ENCODE measurements at regions not wholly inside any gene's neighbourhood (a gene's known extent, or its start where the extent isn't known, plus 50 kb on each side); places are given as distances from the start of the nearest gene placed in this dataset.

GRCh38 chr11:115820026-115820425 is 315.8 kb upstream of the CADM1 start:
- no peaks in the 10 kb centered on the region for H3K27me3 Mint-ChIP-seq
- H3K4me3 Mint-ChIP-seq: no peak overlapping the region
- peaks cover 0 to 9% (median 7%) of the 10 kb centered on the region in 3 donors for H3K9me3 Mint-ChIP-seq
- H3K36me3 Mint-ChIP-seq: no peaks in the 10 kb centered on the region
- H3K4me1 Mint-ChIP-seq: no peaks in the 10 kb centered on the region
- H3K27ac Mint-ChIP-seq: no peak overlapping the region

GRCh38 chr11:115819014-115819413 is 314.8 kb upstream of the CADM1 start:
- Mint-ChIP-seq H3K27me3 (no peaks in the 10 kb centered on the region), H3K4me3 (no peak overlapping the region)

DNA sequence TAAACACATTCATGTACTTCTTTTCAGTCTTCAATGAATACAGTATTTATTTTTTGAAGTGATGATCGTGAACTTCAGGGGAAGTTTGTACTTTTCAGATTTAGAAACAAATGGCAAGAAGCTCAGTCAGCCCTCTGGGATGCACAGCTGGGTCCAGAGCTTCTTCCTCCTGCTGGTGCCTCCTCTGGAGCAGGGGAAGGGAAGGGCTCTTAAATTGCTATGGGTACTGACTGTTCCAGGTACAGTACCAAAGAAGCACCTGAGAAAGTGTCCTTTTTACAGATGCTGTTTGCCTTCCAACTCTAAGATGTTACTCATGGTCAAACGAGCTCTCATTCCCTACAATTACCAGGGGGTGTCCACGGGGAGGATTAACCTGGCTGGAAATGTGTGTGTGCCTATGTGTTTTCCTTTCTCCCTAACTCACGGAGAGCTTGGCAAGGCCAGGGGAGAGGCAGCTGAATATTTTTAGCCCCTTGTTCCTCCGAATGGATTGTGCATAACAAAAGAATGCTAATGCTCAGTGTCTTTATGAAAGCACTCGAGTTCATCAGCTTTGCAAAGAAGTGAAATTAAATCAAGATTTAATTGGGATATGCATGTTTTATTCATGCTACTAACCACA is 313.7 kb upstream of the CADM1 start:
- Mint-ChIP-seq H3K36me3 (no peaks in the 10 kb centered on the region), H3K4me1 (no peaks in the 10 kb centered on the region), H3K4me3 (no peak overlapping the region), H3K27me3 (peaks cover 2% of the 10 kb centered on the region), H3K27ac (no peak overlapping the region), H3K9me3 (peaks cover 2 to 9% (median 9%) of the 10 kb centered on the region in 3 donors)

More at GRCh38 chr11:115819014-115819413, 314.8 kb upstream of the CADM1 start:
- Mint-ChIP-seq H3K27ac (no peak overlapping the region), H3K9me3 (peaks cover 0 to 9% (median 7%) of the 10 kb centered on the region in 3 donors), H3K4me1 (no peaks in the 10 kb centered on the region), H3K36me3 (no peaks in the 10 kb centered on the region)

DNA sequence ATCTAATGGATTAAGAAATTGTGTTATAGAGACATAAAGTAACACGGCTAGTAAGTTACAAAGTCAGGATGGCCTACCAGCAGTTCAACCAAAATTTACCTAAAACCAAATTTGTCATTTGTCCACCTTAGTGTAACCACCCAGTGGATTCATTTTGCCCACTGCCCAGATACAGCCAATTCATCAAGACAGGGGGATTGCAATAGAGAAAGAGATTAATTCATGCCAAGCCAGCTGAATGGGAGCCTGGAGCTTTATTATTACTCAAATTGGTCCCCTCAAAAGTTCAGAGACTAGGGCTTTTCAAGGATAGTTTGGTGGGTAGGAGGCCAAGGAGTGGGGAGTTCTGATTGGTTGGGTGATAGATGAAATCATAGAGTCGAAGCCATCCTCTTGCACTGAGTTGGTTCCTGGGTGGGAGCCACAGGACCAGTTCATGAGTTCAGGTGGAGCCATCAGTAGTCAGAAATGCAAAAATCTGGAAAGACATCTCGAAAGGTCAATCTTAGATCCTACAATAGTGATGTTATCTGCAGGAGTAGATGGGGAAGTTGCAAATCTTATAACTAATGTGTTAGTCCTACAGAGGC is 304.2 kb upstream of the CADM1 start:
- Mint-ChIP-seq H3K36me3 (no peaks in the 10 kb centered on the region), H3K4me1 (no peaks in the 10 kb centered on the region), H3K27me3 (peaks cover 5% of the 10 kb centered on the region), H3K4me3 (no peak overlapping the region), H3K27ac (no peak overlapping the region), H3K9me3 (peaks cover 6 to 10% (median 7%) of the 10 kb centered on the region in 3 donors)

- no peaks in the 10 kb centered on the region for H3K4me1 Mint-ChIP-seq
- no peaks in the 10 kb centered on the region for H3K36me3 Mint-ChIP-seq
- H3K9me3 Mint-ChIP-seq: peaks cover 4 to 8% (median 7%) of the 10 kb centered on the region in 3 donors
- H3K27ac Mint-ChIP-seq: no peak overlapping the region
- H3K4me3 Mint-ChIP-seq: no peak overlapping the region
- H3K27me3 Mint-ChIP-seq: peaks cover 2% of the 10 kb centered on the region
Observed at GRCh38 chr11:115806056-115806455, 301.8 kb upstream of the CADM1 start.

DNA sequence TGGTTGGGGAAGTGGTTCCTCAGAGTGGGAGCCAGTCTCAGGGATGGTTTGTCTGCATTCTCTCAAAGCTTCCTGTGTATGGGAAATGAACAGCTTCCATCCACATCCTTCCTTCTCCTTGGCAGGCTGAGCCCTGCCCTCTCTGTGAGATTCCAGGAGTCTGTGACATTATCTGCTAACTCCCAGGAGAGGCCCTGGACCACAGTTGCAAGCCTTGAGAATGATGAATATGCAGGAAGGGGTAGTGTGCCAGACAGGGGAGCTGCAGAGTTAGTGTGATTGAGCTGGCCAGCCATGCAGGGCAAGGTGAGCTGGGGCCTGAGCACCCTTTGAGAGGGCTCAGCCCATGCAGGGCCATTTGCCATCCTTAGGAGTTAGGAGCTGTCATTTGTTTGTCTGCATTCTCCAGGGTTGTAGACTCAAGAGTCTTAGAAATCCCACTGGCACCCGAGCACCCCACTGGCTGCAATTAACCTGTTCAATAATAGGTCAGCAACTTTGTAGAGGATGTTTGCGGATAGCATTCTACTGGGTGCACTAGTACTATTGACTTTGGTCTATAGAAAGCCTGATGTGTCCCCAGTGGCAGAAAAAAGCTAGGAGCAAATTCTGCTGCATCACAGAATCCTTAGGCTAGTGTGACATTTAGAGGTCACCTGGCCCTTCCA is 299.0 kb upstream of the CADM1 start:
- Mint-ChIP-seq H3K4me3 (no peak overlapping the region), H3K4me1 (no peaks in the 10 kb centered on the region), H3K27me3 (no peaks in the 10 kb centered on the region), H3K36me3 (no peaks in the 10 kb centered on the region), H3K9me3 (peaks cover 0 to 5% (median 2%) of the 10 kb centered on the region in 3 donors), H3K27ac (no peak overlapping the region)

GRCh38 chr11:115802641-115803040 is 298.4 kb upstream of the CADM1 start:
- Mint-ChIP-seq H3K36me3 (no peaks in the 10 kb centered on the region), H3K4me3 (no peak overlapping the region), H3K27me3 (peaks cover 1% of the 10 kb centered on the region), H3K9me3 (peaks cover 0 to 2% (median under 1%) of the 10 kb centered on the region in 3 donors), H3K27ac (no peak overlapping the region), H3K4me1 (no peaks in the 10 kb centered on the region)

- Mint-ChIP-seq H3K4me1 (no peaks in the 10 kb centered on the region), H3K27me3 (peaks cover 6% of the 10 kb centered on the region), H3K27ac (no peak overlapping the region), H3K4me3 (no peak overlapping the region), H3K9me3 (no peaks in the 10 kb centered on the region), H3K36me3 (no peaks in the 10 kb centered on the region)
Observed at GRCh38 chr11:115792903-115793302, 288.7 kb upstream of the CADM1 start.

- Mint-ChIP-seq H3K4me3 (no peak overlapping the region), H3K4me1 (peaks cover 0 to 2% (median 0%) of the 10 kb centered on the region in 3 donors), H3K27ac (no peak overlapping the region), H3K9me3 (peaks cover 0 to 7% (median 7%) of the 10 kb centered on the region in 3 donors), H3K36me3 (no peaks in the 10 kb centered on the region), H3K27me3 (peaks cover 5% of the 10 kb centered on the region)
Observed at GRCh38 chr11:115787302-115787701, 283.1 kb upstream of the CADM1 start.

DNA sequence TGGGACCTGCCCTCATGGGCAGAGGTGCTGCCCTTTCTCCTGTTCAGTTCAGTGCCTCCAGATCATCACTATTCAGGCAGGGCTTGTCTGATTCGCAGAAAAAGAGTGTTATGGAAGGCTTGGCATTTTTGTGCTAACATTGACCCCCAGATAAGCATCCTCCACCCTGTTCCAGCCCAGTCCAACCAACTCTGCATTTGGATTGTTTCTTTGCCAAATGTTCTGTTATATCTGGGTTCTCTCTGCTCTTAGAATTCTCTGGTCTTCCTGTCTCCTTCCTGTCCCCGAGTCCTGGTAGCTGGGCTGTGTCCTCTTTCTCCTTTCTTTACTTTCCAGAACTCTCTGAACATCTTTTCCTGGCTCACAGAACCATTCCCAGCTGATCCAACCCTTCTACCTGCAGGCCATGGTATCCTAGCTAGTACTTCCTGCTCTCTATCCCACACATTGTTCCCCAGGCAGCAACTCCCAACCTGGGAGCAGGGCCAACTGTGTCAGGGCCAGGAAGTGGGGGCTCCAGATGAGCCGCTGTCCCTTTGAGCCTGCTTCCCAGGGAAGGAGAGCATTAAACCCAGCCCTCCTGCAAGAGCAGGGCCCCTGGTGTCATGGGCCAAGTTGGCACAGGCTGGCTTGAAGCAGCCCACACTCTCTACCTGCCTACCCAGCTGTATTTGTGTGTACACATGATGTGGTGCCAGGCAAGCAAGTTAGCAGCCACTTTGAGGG is 280.7 kb upstream of the CADM1 start:
- peaks cover 0 to 2% (median 0%) of the 10 kb centered on the region in 3 donors for H3K4me1 Mint-ChIP-seq
- H3K27me3 Mint-ChIP-seq: peaks cover 3% of the 10 kb centered on the region
- no peak overlapping the region for H3K4me3 Mint-ChIP-seq
- H3K27ac Mint-ChIP-seq: no peak overlapping the region
- no peaks in the 10 kb centered on the region for H3K36me3 Mint-ChIP-seq
- H3K9me3 Mint-ChIP-seq: peaks cover 0 to 7% (median 7%) of the 10 kb centered on the region in 3 donors

DNA sequence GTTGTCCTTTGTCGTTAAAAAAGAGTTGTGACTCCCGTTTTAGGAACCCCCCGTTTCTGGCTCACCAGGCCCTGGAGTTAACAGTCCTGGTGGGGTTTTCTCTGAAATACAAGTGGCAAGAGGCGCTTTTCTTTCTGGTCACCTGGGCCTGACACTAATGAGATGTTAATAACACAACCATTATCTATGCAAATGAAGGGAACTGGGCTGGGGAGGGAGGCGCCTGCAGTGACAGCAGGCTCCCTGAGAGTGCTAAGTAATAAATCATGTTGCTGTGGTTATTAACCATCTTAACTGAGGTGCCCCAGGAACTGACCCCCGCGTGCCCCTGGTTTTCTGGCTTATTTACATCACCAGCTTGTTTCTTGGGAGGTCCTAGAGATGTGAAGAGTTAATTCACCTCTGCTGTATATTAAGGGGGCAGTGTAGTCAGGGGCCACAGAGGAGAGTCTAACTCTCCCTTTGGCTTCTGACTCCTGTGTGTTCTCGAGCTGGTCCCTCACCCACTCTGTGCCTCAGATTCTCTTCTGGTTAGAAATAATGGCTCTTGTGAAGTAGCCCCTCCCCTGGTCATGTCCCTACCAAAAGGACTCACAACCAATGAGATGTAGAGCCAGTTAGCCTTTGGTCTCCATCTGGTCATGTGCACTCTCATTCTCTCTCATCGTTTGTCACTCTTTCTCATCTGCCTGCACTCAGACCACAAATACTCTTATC is 276.6 kb upstream of the CADM1 start:
- peaks cover 0 to 7% (median 4%) of the 10 kb centered on the region in 3 donors for H3K9me3 Mint-ChIP-seq
- H3K27me3 Mint-ChIP-seq: peaks cover 5% of the 10 kb centered on the region
- no peak overlapping the region for H3K4me3 Mint-ChIP-seq
- no peaks in the 10 kb centered on the region for H3K4me1 Mint-ChIP-seq
- no peaks in the 10 kb centered on the region for H3K36me3 Mint-ChIP-seq
- H3K27ac Mint-ChIP-seq: no peak overlapping the region

DNA sequence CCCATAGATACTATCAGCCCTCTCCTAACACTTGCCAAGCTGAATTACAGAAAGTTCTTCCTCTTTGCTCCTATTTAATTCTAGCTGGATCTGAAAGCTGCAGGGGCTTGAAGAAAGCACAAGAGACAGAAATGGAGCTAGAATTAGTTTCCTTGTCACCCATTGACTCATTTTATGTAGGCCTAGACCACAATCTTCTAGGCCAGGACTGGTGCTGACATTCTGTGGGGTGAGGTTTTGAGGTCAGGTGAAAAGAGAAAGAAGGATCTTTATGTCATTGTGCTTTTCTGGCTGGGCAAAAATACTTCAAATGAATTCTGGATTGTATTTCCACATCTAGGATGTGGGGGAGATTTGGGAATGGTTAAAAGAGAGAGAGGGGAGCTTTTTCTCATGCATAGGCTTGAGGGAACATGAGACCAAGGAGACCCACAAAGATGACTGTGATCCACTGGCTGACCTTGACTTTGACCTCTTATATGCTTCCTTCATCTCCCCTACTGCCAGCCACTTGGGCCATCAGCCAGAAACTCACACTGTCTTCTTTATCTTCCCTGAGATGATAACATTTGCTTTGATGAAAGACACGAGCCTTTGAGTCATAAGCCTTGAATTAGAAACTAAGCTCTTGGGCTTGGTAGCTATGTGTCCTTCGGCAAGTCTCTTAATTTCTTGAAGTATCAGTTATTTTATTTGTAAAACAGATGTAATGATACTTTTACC is 274.9 kb upstream of the CADM1 start:
- H3K4me3 Mint-ChIP-seq: no peak overlapping the region
- no peak overlapping the region for H3K27ac Mint-ChIP-seq
- H3K4me1 Mint-ChIP-seq: no peaks in the 10 kb centered on the region
- H3K36me3 Mint-ChIP-seq: no peaks in the 10 kb centered on the region
- H3K9me3 Mint-ChIP-seq: peaks cover 0 to 7% (median 4%) of the 10 kb centered on the region in 3 donors
- peaks cover 4% of the 10 kb centered on the region for H3K27me3 Mint-ChIP-seq

DNA sequence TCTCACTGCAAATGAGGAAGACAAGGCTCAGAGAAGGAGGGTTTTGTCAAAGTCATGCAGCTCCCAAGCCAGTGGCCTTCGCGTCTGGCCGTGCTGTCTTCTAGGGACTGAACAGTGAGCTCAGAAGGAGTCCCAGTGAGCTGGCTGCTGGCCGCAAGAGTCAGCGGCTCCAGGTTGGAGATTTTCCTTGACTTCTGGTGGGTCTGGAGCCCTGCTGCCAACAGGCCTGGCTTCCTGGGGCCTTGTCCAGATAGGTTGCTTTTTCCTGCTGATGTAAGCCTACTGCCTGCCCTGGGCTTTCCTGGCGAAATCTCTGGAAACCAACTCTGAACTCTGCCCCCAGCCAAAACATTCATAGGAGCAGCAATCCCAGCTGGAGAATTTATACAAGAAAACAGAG is 272.7 kb upstream of the CADM1 start:
- H3K27ac Mint-ChIP-seq: no peak overlapping the region
- H3K27me3 Mint-ChIP-seq: peaks cover 5% of the 10 kb centered on the region
- H3K36me3 Mint-ChIP-seq: no peaks in the 10 kb centered on the region
- H3K4me1 Mint-ChIP-seq: no peaks in the 10 kb centered on the region
- no peak overlapping the region for H3K4me3 Mint-ChIP-seq
- no peaks in the 10 kb centered on the region for H3K9me3 Mint-ChIP-seq

- Mint-ChIP-seq H3K36me3 (no peaks in the 10 kb centered on the region), H3K4me3 (no peak overlapping the region), H3K9me3 (no peaks in the 10 kb centered on the region), H3K4me1 (no peaks in the 10 kb centered on the region), H3K27ac (no peak overlapping the region), H3K27me3 (peaks cover 5% of the 10 kb centered on the region)
Observed at GRCh38 chr11:115775846-115776245, 271.6 kb upstream of the CADM1 start.

Measured in IgD-negative memory B cell (primary cell).